Endothelial cell of umbilical vein (primary cell): ENCODE measurements at regions not wholly inside any gene's neighbourhood (a gene's known extent, or its start where the extent isn't known, plus 50 kb on each side); places are given as distances from the start of the nearest gene placed in this dataset.

Experiments
- BruUV-seq: library from RNA; stranded (reverse); fragments of 400-500 nt; replicated peaks from 2 replicates; lab custom pipeline; 2021; lab: Mats Ljungman, UMichigan
- CTCF ChIA-PET: fragments of 300-600, 350-600 bp; sonication (Branson Sonifier 250); formaldehyde crosslinking; loops from one replicate; lab custom pipeline; 2021; ENCODE audit warnings: antibody characterized with exemption, inconsistent platforms; lab: Charles Lee
- POLR2A ChIA-PET: fragments of 300-600, 350-600 bp; sonication (Branson Sonifier 250); formaldehyde crosslinking; loops from one replicate; lab custom pipeline; 2021; ENCODE audit warnings: antibody characterized with exemption, inconsistent platforms; lab: Charles Lee
- DNase-seq: peaks from one replicate; pipeline ENCODE4 v3.0.0-alpha.2; 2011; ENCODE audit warnings: low read depth, low spot score
- FAIRE-seq: peaks from 2 replicates; lab custom pipeline; 2011; peaks lifted over from hg19 to GRCh38; lab: Jason Lieb, UNC
- H2AFZ ChIP-seq: 2 replicates; pipeline ENCODE4 v1.6.0; 2012; ENCODE audit warnings: low read depth, low read length, control low read depth, inconsistent platforms
- H3K27ac ChIP-seq: 2 replicates; pipeline ENCODE4 v1.5.1; 2011; ENCODE audit warnings: low read depth, mild to moderate bottlenecking, control low read depth, low read length, moderate library complexity; ENCODE audit not compliant: insufficient read depth
- H3K27me3 ChIP-seq, 2 experiments: 2 replicates each; pipeline versions ENCODE4 v1.6.0 to v1.6.1; 2011; ENCODE audit warnings: low read length in 2 of 2, mixed read lengths in 1 of 2; ENCODE audit not compliant: control insufficient read depth in 2 of 2, insufficient read depth in 2 of 2
- H3K36me3 ChIP-seq, 2 experiments: 2 replicates in 1 of 2; 3 replicates in 1 of 2; pipeline ENCODE4 v1.5.1; 2011; ENCODE audit warnings: low read length in 2 of 2, mild to moderate bottlenecking in 1 of 2, moderate library complexity in 1 of 2; ENCODE audit not compliant: control insufficient read depth in 2 of 2, insufficient read depth in 2 of 2; ENCODE audit errors: extremely low read depth in 1 of 2
- H3K4me1 ChIP-seq: 3 replicates; pipeline ENCODE4 v1.5.1; 2011; ENCODE audit warnings: mild to moderate bottlenecking, low read length; ENCODE audit not compliant: control insufficient read depth, insufficient read depth; ENCODE audit errors: extremely low read depth
- H3K4me2 ChIP-seq: 2 replicates; pipeline ENCODE4 v1.6.1; 2011; ENCODE audit warnings: low read length, control low read depth, mixed read lengths; ENCODE audit not compliant: insufficient read depth
- H3K4me3 ChIP-seq, 3 experiments: fragments of 200-600 bp in 1 of 3; sonication (generic), shearing (Covaris generic) in 1 of 3; replicated peaks in 1 of 3; 2 replicates each; pipeline ENCODE4 v1.5.1; 2011 to 2016; ENCODE audit warnings: control low read depth in 3 of 3, low read length in 3 of 3, mild to moderate bottlenecking in 2 of 3, inconsistent platforms in 1 of 3, low read depth in 1 of 3, moderate library complexity in 1 of 3; ENCODE audit not compliant: insufficient read depth in 1 of 3
- H3K79me2 ChIP-seq: 2 replicates; pipeline ENCODE4 v1.6.0; 2012; ENCODE audit warnings: low read length, inconsistent platforms; ENCODE audit not compliant: control insufficient read depth, insufficient read depth
- H3K9ac ChIP-seq: replicated peaks from 2 replicates; pipeline ENCODE3; 2011; ENCODE audit warnings: low read length, control low read depth; ENCODE audit not compliant: insufficient read depth; ENCODE audit errors: extremely low read depth
- H3K9me1 ChIP-seq: replicated peaks from 3 replicates; pipeline ENCODE4 v1.6.0; 2011; ENCODE audit warnings: mild to moderate bottlenecking, low read length; ENCODE audit not compliant: control insufficient read depth, insufficient read depth; ENCODE audit errors: extremely low read depth
- H3K9me3 ChIP-seq: replicated peaks from 2 replicates; pipeline ENCODE4 v1.5.1; 2012; ENCODE audit warnings: low read length, inconsistent platforms; ENCODE audit not compliant: control insufficient read depth, insufficient read depth
- H4K20me1 ChIP-seq: replicated peaks from 2 replicates; pipeline ENCODE3; 2011; ENCODE audit warnings: mild to moderate bottlenecking, low read length; ENCODE audit not compliant: control insufficient read depth, insufficient read depth; ENCODE audit errors: extremely low read depth
- CTCF ChIP-seq, 2 donors: IDR thresholded peaks; 1 replicate in 1 of 2; 2 replicates in 1 of 2; pipeline ENCODE4 v1.5.1; 2011; ENCODE audit warnings: low read length in 2 of 2, mild to moderate bottlenecking in 2 of 2, moderate library complexity in 2 of 2, control low read depth in 1 of 2, inconsistent platforms in 1 of 2, low read depth in 1 of 2; ENCODE audit not compliant: insufficient read depth in 1 of 2; ENCODE audit errors: extremely low read depth in 1 of 2
- FOS ChIP-seq: IDR thresholded peaks from 2 replicates; pipeline ENCODE4 v1.6.1; 2011; ENCODE audit warnings: mild to moderate bottlenecking, low read length, moderate library complexity, borderline replicate concordance; ENCODE audit not compliant: insufficient read depth
- GATA2 ChIP-seq: IDR thresholded peaks from 2 replicates; pipeline ENCODE4 v1.7.0; 2011; ENCODE audit warnings: low read depth, mild to moderate bottlenecking, moderate library complexity, mixed read lengths, low read length; ENCODE audit not compliant: insufficient read length, insufficient read depth
- JUN ChIP-seq: IDR thresholded peaks from 2 replicates; pipeline ENCODE4 v1.6.1; 2011; ENCODE audit warnings: borderline replicate concordance, low read depth; ENCODE audit not compliant: insufficient read length, insufficient read depth
- MAX ChIP-seq: IDR thresholded peaks from 2 replicates; pipeline ENCODE4 v1.6.1; 2011; ENCODE audit not compliant: insufficient read depth, insufficient read length
- MYC ChIP-seq: IDR thresholded peaks from one replicate; pipeline ENCODE4 v1.6.1; 2011; ENCODE audit warnings: mild to moderate bottlenecking, low read depth, low read length
- POLR2AphosphoS5 ChIP-seq: IDR thresholded peaks from 2 replicates; pipeline ENCODE4 v1.6.1; 2012; ENCODE audit warnings: low read depth, mild to moderate bottlenecking, control low read depth, low read length, moderate library complexity; ENCODE audit not compliant: insufficient read depth
- dilution Hi-C: fragments of 300-500 bp; cut with MboI; formaldehyde crosslinking; loops from one replicate; pipeline ENCODE4 v1.15.0; 2019; ENCODE audit warnings: low sequenced_read_pairs; ENCODE audit not compliant: extremely low pct_ligation_motif_present
- intact Hi-C: fragments of 100-400 bp; cut with micrococcal nuclease; formaldehyde crosslinking; loops from one replicate; pipeline ENCODE4 v1.10.0; 2022

- Histone ChIP-seq H3K4me1 (no peaks in the 10 kb centered on the region), H3K27ac (no peak overlapping the region), H3K79me2 (peaks cover 27% of the 10 kb centered on the region), H3K27me3 (no peaks in the 10 kb centered on the region), H3K36me3 (peaks cover 0 to 4% of the 10 kb centered on the region in 2 experiments), H3K9ac (no peak overlapping the region), H2AFZ (no peak overlapping the region), H3K4me3 (no peak overlapping the region), H4K20me1 (no peaks in the 10 kb centered on the region), H3K9me3 (no peaks in the 10 kb centered on the region), H3K4me2 (no peak overlapping the region), H3K9me1 (no peaks in the 10 kb centered on the region)
- intact Hi-C loops (no loop called here), dilution Hi-C loops (no loop called here)
- no TSS peak for BruUV-seq
- CTCF ChIA-PET: no interaction called here
- POLR2A ChIA-PET: no interaction called here
- no peak for DNase-seq
- TF ChIP-seq MAX: no peak
- TF ChIP-seq POLR2AphosphoS5: no peak
- TF ChIP-seq FOS: no peak
- no peak for TF ChIP-seq CTCF (IDR thresholded peaks at IDR 0.05; ENCODE audit: extremely low read depth in 1 of 2, insufficient read depth in 1 of 2, low read depth in 1 of 2, low read length in 2 of 2)
- TF ChIP-seq JUN: no peak
- TF ChIP-seq MYC: no peak
- TF ChIP-seq GATA2: no peak
- no peak for FAIRE-seq
Measured at GRCh38 chrX:10062352-10062751, 94.4 kb upstream of the CLCN4 start.
